ENCODE measurements at regions not wholly inside any gene's neighbourhood (a gene's known extent, or its start where the extent isn't known, plus 50 kb on each side); places are given as distances from the start of the nearest gene placed in this dataset.

DNA sequence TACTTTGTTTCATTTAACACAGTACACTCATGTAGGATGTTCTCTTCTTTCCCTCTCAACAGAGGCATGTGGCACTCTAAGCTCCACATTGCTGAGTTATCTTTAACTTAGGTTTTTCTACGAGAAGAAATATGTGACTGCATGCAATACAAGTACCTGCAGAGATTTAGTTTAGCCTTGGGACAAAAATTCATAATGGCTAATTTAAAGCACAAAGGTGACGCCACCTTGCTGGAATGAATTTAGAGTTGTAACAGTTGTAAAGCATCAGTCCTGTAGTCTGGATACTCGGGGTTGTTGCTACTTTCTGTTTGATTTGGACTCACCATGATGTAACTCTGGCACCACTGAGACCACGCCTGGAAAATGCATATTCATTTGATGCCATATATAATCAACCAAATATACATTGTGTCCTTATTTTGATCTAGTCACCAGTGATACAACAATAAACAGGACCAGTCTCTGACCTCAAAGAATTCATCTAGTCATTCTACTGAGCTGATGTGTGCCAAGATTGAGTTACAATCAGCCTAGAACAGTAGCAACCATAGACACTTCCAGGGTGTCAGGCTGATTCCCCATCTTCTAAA, 451.0 kb upstream of the ZFP42 start:
- Histone ChIP-seq H3K4me3 (no peak overlapping the region), H3K4me1 (no peaks in the 10 kb centered on the region), H3K27me3 (ENCODE audit: insufficient read depth in 3 of 3, low read length in 2 of 3) (no peaks in the 10 kb centered on the region), H3K36me3 (ENCODE audit: insufficient read depth in 1 of 2, low read depth in 1 of 2) (no peaks in the 10 kb centered on the region), H3K27ac (no peak overlapping the region), H3K9me3 (no peaks in the 10 kb centered on the region)
- no peak for DNase-seq
- no peak for TF ChIP-seq CTCF (IDR thresholded peaks at IDR 0.05)
- intact Hi-C loops (cut with DNase I), result no loop called here
- 77 to 87% (median 83%) methylated on average over 4 of the region's 4 CpGs for WGBS, 3 donors
- no peak for ATAC-seq

- ATAC-seq (no peak), DNase-seq (no peak)
- H3K27me3 ChIP-seq (ENCODE audit: insufficient read depth in 3 of 3, low read length in 2 of 3), result no peaks in the 10 kb centered on the region
- no peaks in the 10 kb centered on the region for H3K9me3 ChIP-seq
- H3K27ac ChIP-seq, result no peak overlapping the region
- H3K4me1 ChIP-seq, result no peaks in the 10 kb centered on the region
- H3K4me3 ChIP-seq, result no peak overlapping the region
- no peaks in the 10 kb centered on the region for H3K36me3 ChIP-seq (ENCODE audit: insufficient read depth in 1 of 2, low read depth in 1 of 2)
- intact Hi-C loops (cut with DNase I), result no loop called here
- no peak for TF ChIP-seq CTCF (IDR thresholded peaks at IDR 0.05)
- 16 to 25% (median 20%) methylated on average over 5 of the region's 5 CpGs for WGBS, 3 donors
Observed at GRCh38 chr4:187547316-187547715, 448.3 kb upstream of the ZFP42 start.

GRCh38 chr4:187550256-187550950, 445.2 kb upstream of the ZFP42 start:
- intact Hi-C loops (cut with DNase I), result no loop called here
- Histone ChIP-seq H3K27ac (no peak overlapping the region), H3K36me3 (ENCODE audit: insufficient read depth in 1 of 2, low read depth in 1 of 2) (no peaks in the 10 kb centered on the region), H3K9me3 (no peaks in the 10 kb centered on the region), H3K4me1 (no peaks in the 10 kb centered on the region), H3K27me3 (ENCODE audit: insufficient read depth in 3 of 3, low read length in 2 of 3) (no peaks in the 10 kb centered on the region), H3K4me3 (no peak overlapping the region)
- ATAC-seq (no peak), DNase-seq (no peak)
- WGBS, 3 donors, result 82 to 89% (median 82%) methylated on average over 5 of the region's 5 CpGs
- no peak for TF ChIP-seq CTCF (IDR thresholded peaks at IDR 0.05)

- intact Hi-C loops (cut with DNase I), result no loop called here
- no peak for TF ChIP-seq CTCF (IDR thresholded peaks at IDR 0.05)
- 58 to 71% (median 59%) methylated on average over 4 of the region's 4 CpGs for WGBS, 3 donors
Observed at GRCh38 chr4:187552781-187553180, 442.8 kb upstream of the ZFP42 start.

DNA sequence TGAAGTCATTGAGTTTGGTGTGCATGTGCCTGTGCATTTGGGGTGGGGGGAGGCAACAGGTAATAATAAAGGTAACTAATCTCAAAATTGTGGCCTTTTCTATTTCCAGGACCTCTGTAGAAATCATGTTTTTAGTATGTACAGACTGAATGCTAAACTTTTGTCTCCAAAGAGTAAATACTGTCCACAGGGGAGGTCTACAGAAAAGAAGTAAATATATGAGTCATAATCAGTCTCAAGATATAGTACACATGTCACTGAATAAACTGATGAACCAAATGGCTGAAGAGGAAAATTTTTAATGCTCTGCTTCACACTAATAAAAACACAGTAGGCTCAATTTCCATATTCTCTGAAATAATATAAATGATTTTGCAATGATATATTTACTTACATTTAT, 440.4 kb upstream of the ZFP42 start:
- Histone ChIP-seq H3K27me3 (ENCODE audit: insufficient read depth in 3 of 3, low read length in 2 of 3) (peaks cover 0 to 2% (median 0%) of the 10 kb centered on the region in 3 donors), H3K4me1 (no peaks in the 10 kb centered on the region), H3K36me3 (ENCODE audit: insufficient read depth in 1 of 2, low read depth in 1 of 2) (no peaks in the 10 kb centered on the region), H3K9me3 (no peaks in the 10 kb centered on the region), H3K27ac (no peak overlapping the region), H3K4me3 (no peak overlapping the region)
- no peak for TF ChIP-seq CTCF (IDR thresholded peaks at IDR 0.05)
- no peak for DNase-seq
- no peak for ATAC-seq
- intact Hi-C loops (cut with DNase I), result no loop called here

More at GRCh38 chr4:187552781-187553180, 442.8 kb upstream of the ZFP42 start:
- H3K36me3 ChIP-seq (ENCODE audit: insufficient read depth in 1 of 2, low read depth in 1 of 2), result no peaks in the 10 kb centered on the region
- ATAC-seq (no peak), DNase-seq (no peak)
- no peak overlapping the region for H3K4me3 ChIP-seq
- peaks cover 0 to 2% (median 0%) of the 10 kb centered on the region in 3 donors for H3K27me3 ChIP-seq (ENCODE audit: insufficient read depth in 3 of 3, low read length in 2 of 3)
- H3K27ac ChIP-seq, result no peak overlapping the region
- no peaks in the 10 kb centered on the region for H3K4me1 ChIP-seq
- H3K9me3 ChIP-seq, result no peaks in the 10 kb centered on the region

All from psoas muscle (tissue), 7 donors.